GM12875 (cell line): ENCODE measurements at regions not wholly inside any gene's neighbourhood (a gene's known extent, or its start where the extent isn't known, plus 50 kb on each side); places are given as distances from the start of the nearest gene placed in this dataset.

Experiments used
- H3K4me3 ChIP-seq: one replicate; pipeline ENCODE4 v1.5.1; 2011; ENCODE audit warnings: low read depth, low read length, control low read depth
- CTCF ChIP-seq: IDR thresholded peaks from 2 replicates; pipeline ENCODE4 v1.5.1; 2011; ENCODE audit warnings: low read depth, mild to moderate bottlenecking, control low read depth, inconsistent platforms, low read length, moderate library complexity, borderline replicate concordance; ENCODE audit not compliant: insufficient read depth

- no peak overlapping the region for H3K4me3 ChIP-seq
- TF ChIP-seq CTCF: no peak
These were observed 50.2 kb upstream of the PGRMC2 start for GRCh38 chr4:128337863-128338262.
